HEK293 (cell line): ENCODE measurements at regions not wholly inside any gene's neighbourhood (a gene's known extent, or its start where the extent isn't known, plus 50 kb on each side); places are given as distances from the start of the nearest gene placed in this dataset.

Experiments used
- CTCF ChIP-seq: fragments of 450-650 bp; formaldehyde crosslinking; IDR thresholded peaks from 2 replicates; pipeline ENCODE4 v1.5.1; 2016; ENCODE audit warnings: missing biosample characterization, missing genetic modification characterization
- REST ChIP-seq: fragments of 450-650 bp; formaldehyde crosslinking; IDR thresholded peaks from 2 replicates; pipeline ENCODE4 v1.5.1; 2016; ENCODE audit warnings: missing biosample characterization, missing genetic modification characterization
- ZBTB17 ChIP-seq: fragments of 450-650 bp; formaldehyde crosslinking; IDR thresholded peaks from 2 replicates; pipeline ENCODE4 v1.5.1; 2016; ENCODE audit warnings: missing biosample characterization, missing genetic modification characterization
- ZNF48 ChIP-seq: fragments of 450-650 bp; formaldehyde crosslinking; IDR thresholded peaks from 2 replicates; pipeline ENCODE4 v1.5.1; 2016; ENCODE audit warnings: missing biosample characterization, missing genetic modification characterization
- ZNF530 ChIP-seq: fragments of 450-650 bp; formaldehyde crosslinking; IDR thresholded peaks from 2 replicates; pipeline ENCODE4 v1.5.1; 2016; ENCODE audit warnings: low read depth, missing biosample characterization, missing genetic modification characterization
- ZNF660 ChIP-seq: fragments of 450-650 bp; IDR thresholded peaks from 2 replicates; pipeline ENCODE4 v1.5.1; 2018; ENCODE audit warnings: missing biosample characterization, mild to moderate bottlenecking, missing genetic modification characterization
- ZNF843 ChIP-seq: fragments of 450-650 bp; formaldehyde crosslinking; IDR thresholded peaks from 2 replicates; pipeline ENCODE4 v1.5.1; 2016; ENCODE audit warnings: missing biosample characterization, missing genetic modification characterization

- TF ChIP-seq ZNF48 (tag by site-specific recombination) (no peak), ZNF660 (tag by site-specific recombination) (no peak), CTCF (no peak), ZBTB17 (tag by site-specific recombination) (no peak), ZNF530 (tag by site-specific recombination) (no peak), ZNF843 (tag by site-specific recombination) (no peak), REST (tag by site-specific recombination) (no peak)
These were observed 121.3 kb downstream of the CDC7 start for GRCh38 chr1:91621907-91622306.
